Femur (tissue), 1 donor: ENCODE measurements at regions not wholly inside any gene's neighbourhood (a gene's known extent, or its start where the extent isn't known, plus 50 kb on each side); places are given as distances from the start of the nearest gene placed in this dataset.
A peak's percentile ranks its signal among the peaks of the same experiment; 100 is the strongest.
"Not testable (repeated sequence)": the region's sequence is repeated elsewhere in the genome, so short reads cannot be mapped to it uniquely, and the experiment has no call there.

Experiments
- DNase-seq: peaks from one replicate; pipeline ENCODE4 v3.0.0-alpha.2; 2017

- no peak for DNase-seq
Observed at GRCh38 chr14:53456931-53457330, 303.8 kb upstream of the DDHD1 start.

- DNase-seq, result no peak
Observed at GRCh38 chr14:53452005-53452673, 299.0 kb upstream of the DDHD1 start.

GRCh38 chr14:53450871-53451270 is 297.7 kb upstream of the DDHD1 start:
- no peak for DNase-seq

GRCh38 chr14:53448682-53449081 is 295.6 kb upstream of the DDHD1 start:
- DNase-seq, result no peak

GRCh38 chr14:53444677-53445312 is 291.7 kb upstream of the DDHD1 start:
- no peak for DNase-seq

GRCh38 chr14:53441789-53442188 is 288.7 kb upstream of the DDHD1 start:
- no peak for DNase-seq

- no peak for DNase-seq
Observed at GRCh38 chr14:53437858-53438257, 284.7 kb upstream of the DDHD1 start.

- no peak for DNase-seq
Observed at GRCh38 chr14:53432378-53432802, 279.3 kb upstream of the DDHD1 start.

- DNase-seq, result no peak
Observed at GRCh38 chr14:53430870-53431269, 277.7 kb upstream of the DDHD1 start.

- DNase-seq, result no peak
Observed at GRCh38 chr14:53412819-53413675, 259.9 kb upstream of the DDHD1 start.

GRCh38 chr14:53411125-53411524 is 258.0 kb upstream of the DDHD1 start:
- DNase-seq, result peak; percentile 31

- no peak for DNase-seq
Observed at GRCh38 chr14:53409969-53410368, 256.8 kb upstream of the DDHD1 start.

- DNase-seq, result no peak
Observed at GRCh38 chr14:53409289-53409688, 256.2 kb upstream of the DDHD1 start.

GRCh38 chr14:53408175-53408879 is 255.2 kb upstream of the DDHD1 start:
- DNase-seq, result no peak

- no peak for DNase-seq
Observed at GRCh38 chr14:53406519-53406918, 253.4 kb upstream of the DDHD1 start.

GRCh38 chr14:53401646-53402045 is 248.5 kb upstream of the DDHD1 start:
- no peak for DNase-seq

GRCh38 chr14:53399057-53399456 is 245.9 kb upstream of the DDHD1 start:
- DNase-seq, result no peak

- DNase-seq, result no peak
Observed at GRCh38 chr14:53398616-53399015, 245.5 kb upstream of the DDHD1 start.

- DNase-seq, result not testable (repeated sequence)
Observed at GRCh38 chr14:53395267-53395666, 242.1 kb upstream of the DDHD1 start.

- no peak for DNase-seq
Observed at GRCh38 chr14:53391631-53392285, 238.6 kb upstream of the DDHD1 start.

GRCh38 chr14:53391156-53391555 is 238.0 kb upstream of the DDHD1 start:
- no peak for DNase-seq

GRCh38 chr14:53390008-53390407 is 236.9 kb upstream of the DDHD1 start:
- no peak for DNase-seq

- no peak for DNase-seq
Observed at GRCh38 chr14:53389202-53389601, 236.1 kb upstream of the DDHD1 start.
